ENCODE measurements at regions not wholly inside any gene's neighbourhood (a gene's known extent, or its start where the extent isn't known, plus 50 kb on each side); places are given as distances from the start of the nearest gene placed in this dataset.

- no peak for TF ChIP-seq GABPB1 (CRISPR knock-in tag; IDR thresholded peaks at IDR 0.05)
- TF ChIP-seq IRF1 (CRISPR knock-in tag; IDR thresholded peaks at IDR 0.05) = no peak
- no peak for TF ChIP-seq USF2 (CRISPR knock-in tag; IDR thresholded peaks at IDR 0.05)
- no peak for TF ChIP-seq ZNF416 (CRISPR knock-in tag; IDR thresholded peaks at IDR 0.05)
- TF ChIP-seq GTF2I (CRISPR knock-in tag; conservative IDR thresholded peaks at IDR 0.05) = no peak
- TF ChIP-seq NR2C2 (CRISPR knock-in tag; IDR thresholded peaks at IDR 0.05) = no peak
Measured at GRCh38 chrX:107567370-107567769, 60.9 kb upstream of the PRPS1 start (continued).

- Mint-ChIP-seq H3K27me3 (ENCODE audit: low read depth) (no peaks in the 10 kb centered on the region), H3K9me3 (peaks cover 3% of the 10 kb centered on the region; the same call in 1 of the 2 replicates), H3K36me3 (peaks cover 3% of the 10 kb centered on the region; the same call in 1 of the 2 replicates), H3K27ac (no peak overlapping the region), H3K4me3 (no peak overlapping the region), H3K4me1 (peaks cover 18% of the 10 kb centered on the region)
- DNase-seq (ENCODE audit: low spot score) = no peak
- POLR2A ChIA-PET = no interaction called here
- ATAC-seq = no peak
- CTCF ChIA-PET = no interaction called here
- TF ChIP-seq ARID4B (CRISPR knock-in tag; IDR thresholded peaks at IDR 0.05; ENCODE audit: borderline replicate concordance) (no peak), ZNF263 (CRISPR knock-in tag; IDR thresholded peaks at IDR 0.05; ENCODE audit: low read depth) (no peak), ZMAT4 (CRISPR knock-in tag; IDR thresholded peaks at IDR 0.05) (no peak), HMGA2 (CRISPR knock-in tag; IDR thresholded peaks at IDR 0.05) (no peak), PRRX2 (CRISPR knock-in tag; IDR thresholded peaks at IDR 0.05) (no peak), E2F5 (CRISPR knock-in tag; IDR thresholded peaks at IDR 0.05) (no peak), JUN (CRISPR knock-in tag; IDR thresholded peaks at IDR 0.05) (no peak), E2F4 (CRISPR knock-in tag; IDR thresholded peaks at IDR 0.05; ENCODE audit: borderline replicate concordance, low read depth) (no peak), SP1 (CRISPR knock-in tag; conservative IDR thresholded peaks at IDR 0.05) (no peak), RELA (CRISPR knock-in tag; IDR thresholded peaks at IDR 0.05; ENCODE audit: borderline replicate concordance) (no peak), ATF6 (CRISPR knock-in tag; IDR thresholded peaks at IDR 0.05) (no peak), ETV6 (CRISPR knock-in tag; IDR thresholded peaks at IDR 0.05) (no peak), FOXJ3 (CRISPR knock-in tag; IDR thresholded peaks at IDR 0.05; ENCODE audit: borderline replicate concordance) (no peak), MLX (CRISPR knock-in tag; IDR thresholded peaks at IDR 0.05) (no peak), RORB (CRISPR knock-in tag; IDR thresholded peaks at IDR 0.05) (no peak), ZNF138 (CRISPR knock-in tag; conservative IDR thresholded peaks at IDR 0.05) (no peak)
Measured at GRCh38 chrX:107571296-107571998, 56.9 kb upstream of the PRPS1 start.

All from WTC11 (cell line).